HEK293 (cell line): ENCODE measurements at regions not wholly inside any gene's neighbourhood (a gene's known extent, or its start where the extent isn't known, plus 50 kb on each side); places are given as distances from the start of the nearest gene placed in this dataset.

Experiments
- GLIS2 ChIP-seq: fragments of 450-650 bp; formaldehyde crosslinking; IDR thresholded peaks from 2 replicates; pipeline ENCODE4 v1.5.1; 2016; ENCODE audit warnings: missing biosample characterization, missing genetic modification characterization
- KLF17 ChIP-seq: fragments of 450-650 bp; formaldehyde crosslinking; IDR thresholded peaks from 2 replicates; pipeline ENCODE4 v1.5.1; 2016; ENCODE audit warnings: missing biosample characterization, missing genetic modification characterization
- KLF7 ChIP-seq: fragments of 450-650 bp; formaldehyde crosslinking; IDR thresholded peaks from 2 replicates; pipeline ENCODE4 v1.5.1; 2016; ENCODE audit warnings: missing biosample characterization, missing genetic modification characterization, borderline replicate concordance
- REPIN1 ChIP-seq: fragments of 450-650 bp; formaldehyde crosslinking; IDR thresholded peaks from 2 replicates; pipeline ENCODE4 v1.5.1; 2017; ENCODE audit warnings: missing biosample characterization, missing genetic modification characterization, low read depth
- REST ChIP-seq: fragments of 450-650 bp; formaldehyde crosslinking; IDR thresholded peaks from 2 replicates; pipeline ENCODE4 v1.5.1; 2016; ENCODE audit warnings: missing biosample characterization, missing genetic modification characterization
- ZNF768 ChIP-seq: fragments of 450-650 bp; formaldehyde crosslinking; IDR thresholded peaks from 2 replicates; pipeline ENCODE4 v1.5.1; 2018; ENCODE audit warnings: missing biosample characterization, mild to moderate bottlenecking, missing genetic modification characterization
- TF ChIP-seq, protein P1 (sequence below): fragments of 450-650 bp; formaldehyde crosslinking; IDR thresholded peaks from 2 replicates; pipeline ENCODE4 v1.5.1; 2016; ENCODE audit warnings: missing biosample characterization, missing genetic modification characterization, borderline replicate concordance
- TF ChIP-seq, protein P2 (sequence below): fragments of 450-650 bp; formaldehyde crosslinking; IDR thresholded peaks from 2 replicates; pipeline ENCODE4 v1.5.1; 2016; ENCODE audit warnings: missing biosample characterization, missing genetic modification characterization

DNA sequence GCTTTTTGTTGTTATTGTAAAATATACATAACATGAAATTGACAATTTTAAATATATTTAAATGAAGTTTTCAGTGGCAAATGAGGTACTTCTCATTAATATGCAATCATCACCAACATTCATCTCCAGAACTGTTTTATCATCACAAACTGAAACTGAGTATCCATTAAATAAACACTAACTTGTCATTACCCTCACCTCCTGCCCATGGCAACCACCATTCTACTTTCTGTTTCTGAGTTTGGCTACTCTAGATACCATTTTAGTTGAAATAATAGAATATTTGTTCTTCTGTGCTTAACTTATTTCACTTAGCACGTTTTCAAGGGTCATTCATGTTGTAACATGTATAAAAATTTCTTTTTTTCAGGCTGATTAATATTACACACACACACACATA, 834.3 kb downstream of the PLOD2 start:
- TF ChIP-seq ZNF768 (tag by site-specific recombination) (no peak), REPIN1 (tag by site-specific recombination) (no peak), REST (tag by site-specific recombination) (no peak), KLF7 (tag by site-specific recombination) (no peak), KLF17 (tag by site-specific recombination) (no peak), GLIS2 (tag by site-specific recombination) (no peak)
- TF ChIP-seq, protein P1, sequence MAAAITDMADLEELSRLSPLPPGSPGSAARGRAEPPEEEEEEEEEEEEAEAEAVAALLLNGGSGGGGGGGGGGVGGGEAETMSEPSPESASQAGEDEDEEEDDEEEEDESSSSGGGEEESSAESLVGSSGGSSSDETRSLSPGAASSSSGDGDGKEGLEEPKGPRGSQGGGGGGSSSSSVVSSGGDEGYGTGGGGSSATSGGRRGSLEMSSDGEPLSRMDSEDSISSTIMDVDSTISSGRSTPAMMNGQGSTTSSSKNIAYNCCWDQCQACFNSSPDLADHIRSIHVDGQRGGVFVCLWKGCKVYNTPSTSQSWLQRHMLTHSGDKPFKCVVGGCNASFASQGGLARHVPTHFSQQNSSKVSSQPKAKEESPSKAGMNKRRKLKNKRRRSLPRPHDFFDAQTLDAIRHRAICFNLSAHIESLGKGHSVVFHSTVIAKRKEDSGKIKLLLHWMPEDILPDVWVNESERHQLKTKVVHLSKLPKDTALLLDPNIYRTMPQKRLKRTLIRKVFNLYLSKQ (tag by site-specific recombination) = no peak
- TF ChIP-seq, protein P2, sequence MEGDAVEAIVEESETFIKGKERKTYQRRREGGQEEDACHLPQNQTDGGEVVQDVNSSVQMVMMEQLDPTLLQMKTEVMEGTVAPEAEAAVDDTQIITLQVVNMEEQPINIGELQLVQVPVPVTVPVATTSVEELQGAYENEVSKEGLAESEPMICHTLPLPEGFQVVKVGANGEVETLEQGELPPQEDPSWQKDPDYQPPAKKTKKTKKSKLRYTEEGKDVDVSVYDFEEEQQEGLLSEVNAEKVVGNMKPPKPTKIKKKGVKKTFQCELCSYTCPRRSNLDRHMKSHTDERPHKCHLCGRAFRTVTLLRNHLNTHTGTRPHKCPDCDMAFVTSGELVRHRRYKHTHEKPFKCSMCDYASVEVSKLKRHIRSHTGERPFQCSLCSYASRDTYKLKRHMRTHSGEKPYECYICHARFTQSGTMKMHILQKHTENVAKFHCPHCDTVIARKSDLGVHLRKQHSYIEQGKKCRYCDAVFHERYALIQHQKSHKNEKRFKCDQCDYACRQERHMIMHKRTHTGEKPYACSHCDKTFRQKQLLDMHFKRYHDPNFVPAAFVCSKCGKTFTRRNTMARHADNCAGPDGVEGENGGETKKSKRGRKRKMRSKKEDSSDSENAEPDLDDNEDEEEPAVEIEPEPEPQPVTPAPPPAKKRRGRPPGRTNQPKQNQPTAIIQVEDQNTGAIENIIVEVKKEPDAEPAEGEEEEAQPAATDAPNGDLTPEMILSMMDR (tag by site-specific recombination) = no peak
